ENCODE measurements at regions not wholly inside any gene's neighbourhood (a gene's known extent, or its start where the extent isn't known, plus 50 kb on each side); places are given as distances from the start of the nearest gene placed in this dataset.

DNA sequence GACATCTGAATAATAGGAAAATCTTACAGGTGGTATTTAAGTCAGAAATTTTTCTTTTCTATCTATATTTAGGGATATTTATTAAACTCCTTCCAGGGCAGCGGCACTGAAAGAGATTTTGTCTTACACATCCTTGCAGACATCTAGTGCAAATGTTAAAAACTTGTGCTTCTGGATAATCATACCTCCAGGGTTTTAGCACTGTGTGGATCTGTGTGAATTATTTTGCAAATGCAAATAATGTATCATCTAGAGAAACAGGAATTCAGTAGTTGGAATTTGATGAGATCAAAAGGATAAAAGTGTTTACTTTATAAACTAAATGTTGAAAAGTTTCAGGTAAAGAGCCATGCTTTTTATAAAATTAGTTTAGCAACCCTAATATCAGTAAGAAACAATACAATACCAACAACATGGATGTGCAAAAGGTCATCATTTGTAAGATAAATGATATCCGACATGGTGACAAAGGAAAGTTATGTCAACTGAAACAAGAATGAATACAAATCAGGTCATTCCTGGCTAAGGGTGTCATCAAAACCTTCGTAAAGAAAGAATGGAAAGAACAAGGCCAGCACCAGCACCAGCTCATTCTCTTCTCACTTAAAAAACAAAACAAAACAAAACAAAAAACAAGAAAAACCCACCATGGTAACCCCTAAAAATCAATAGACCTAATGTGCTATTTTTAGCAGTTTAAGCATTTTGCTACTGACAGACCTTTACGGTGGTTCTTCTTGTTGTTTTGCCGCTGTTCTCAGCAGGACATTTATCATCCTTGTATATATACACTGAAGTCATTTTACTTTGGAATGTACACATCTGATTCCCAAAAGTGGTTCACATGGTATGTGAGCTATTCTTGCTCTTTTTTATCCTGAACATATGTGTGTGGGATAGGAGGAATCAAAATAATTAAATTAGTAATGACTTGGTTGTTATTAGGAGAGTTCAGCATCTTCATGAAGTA is 219.7 kb upstream of the NDST3 start:
- TF ChIP-seq, protein P1, sequence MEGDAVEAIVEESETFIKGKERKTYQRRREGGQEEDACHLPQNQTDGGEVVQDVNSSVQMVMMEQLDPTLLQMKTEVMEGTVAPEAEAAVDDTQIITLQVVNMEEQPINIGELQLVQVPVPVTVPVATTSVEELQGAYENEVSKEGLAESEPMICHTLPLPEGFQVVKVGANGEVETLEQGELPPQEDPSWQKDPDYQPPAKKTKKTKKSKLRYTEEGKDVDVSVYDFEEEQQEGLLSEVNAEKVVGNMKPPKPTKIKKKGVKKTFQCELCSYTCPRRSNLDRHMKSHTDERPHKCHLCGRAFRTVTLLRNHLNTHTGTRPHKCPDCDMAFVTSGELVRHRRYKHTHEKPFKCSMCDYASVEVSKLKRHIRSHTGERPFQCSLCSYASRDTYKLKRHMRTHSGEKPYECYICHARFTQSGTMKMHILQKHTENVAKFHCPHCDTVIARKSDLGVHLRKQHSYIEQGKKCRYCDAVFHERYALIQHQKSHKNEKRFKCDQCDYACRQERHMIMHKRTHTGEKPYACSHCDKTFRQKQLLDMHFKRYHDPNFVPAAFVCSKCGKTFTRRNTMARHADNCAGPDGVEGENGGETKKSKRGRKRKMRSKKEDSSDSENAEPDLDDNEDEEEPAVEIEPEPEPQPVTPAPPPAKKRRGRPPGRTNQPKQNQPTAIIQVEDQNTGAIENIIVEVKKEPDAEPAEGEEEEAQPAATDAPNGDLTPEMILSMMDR (IDR thresholded peaks at IDR 0.05), result no peak
- no peak for TF ChIP-seq POLR2AphosphoS5 (IDR thresholded peaks at IDR 0.05)
- TF ChIP-seq EP300 (IDR thresholded peaks at IDR 0.05; ENCODE audit: low read depth), result no peak

Measured in transverse colon (tissue), 4 donors.